Activated CD8-positive, alpha-beta T cell treated with anti-CD3 and anti-CD28 coated beads for 36 hours (primary cell): ENCODE measurements at regions not wholly inside any gene's neighbourhood (a gene's known extent, or its start where the extent isn't known, plus 50 kb on each side); places are given as distances from the start of the nearest gene placed in this dataset.

ENCODE experiments used
- ATAC-seq: fragments of 200-7000 bp; cut with Tn5 transposase; one replicate; pipeline ENCODE4 v1.10.0; 2021; ENCODE audit warnings: mild to moderate bottlenecking, moderate library complexity
- CTCF ChIA-PET: fragments of 350-600 bp; sonication (Branson Sonifier 250); formaldehyde crosslinking; loops from one replicate; lab custom pipeline; 2021; ENCODE audit warnings: antibody characterized with exemption; lab: Charles Lee
- POLR2A ChIA-PET: fragments of 350-600 bp; sonication (Branson Sonifier 250); formaldehyde crosslinking; loops from one replicate; lab custom pipeline; 2021; ENCODE audit warnings: antibody characterized with exemption; lab: Charles Lee
- DNase-seq: peaks from one replicate; pipeline ENCODE4 v3.0.0-alpha.2; 2020
- H3K27ac Mint-ChIP-seq: one replicate; pipeline ENCODE4 v1.8.0; 2021; ENCODE audit warnings: mild to moderate bottlenecking, mixed read lengths
- H3K27me3 Mint-ChIP-seq: one replicate; pipeline ENCODE4 v1.8.0; 2021; ENCODE audit warnings: mixed read lengths
- H3K36me3 Mint-ChIP-seq: one replicate; pipeline ENCODE4 v1.8.0; 2021; ENCODE audit warnings: low read depth, mixed read lengths
- H3K4me1 Mint-ChIP-seq: one replicate; pipeline ENCODE4 v1.8.0; 2021; ENCODE audit warnings: low read depth, mixed read lengths
- H3K4me3 Mint-ChIP-seq: one replicate; pipeline ENCODE4 v1.8.0; 2021; ENCODE audit warnings: mild to moderate bottlenecking, moderate library complexity, mixed read lengths
- H3K9me3 Mint-ChIP-seq: one replicate; pipeline ENCODE4 v1.8.0; 2021; ENCODE audit warnings: mixed read lengths
- intact Hi-C: fragments of 100-400 bp; cut with micrococcal nuclease; formaldehyde crosslinking; loops from one replicate; pipeline ENCODE4 v1.10.0; 2022
- TF ChIP-seq, protein P1 (sequence below): fragments of 200-600 bp; IDR thresholded peaks from one replicate; pipeline ENCODE4 v1.8.0; 2022; ENCODE audit warnings: antibody characterized with exemption, mild to moderate bottlenecking

GRCh38 chr10:61151059-61151458 lies 207.1 kb upstream of the RHOBTB1 start:
- intact Hi-C loops, result loop anchor here (10.0 kb wide), 1 partner anchor 134 kb away; no protein-coding TSS in a partner anchor
- ATAC-seq, result no peak
- H3K36me3 Mint-ChIP-seq, result no peaks in the 10 kb centered on the region
- DNase-seq, result no peak
- no peaks in the 10 kb centered on the region for H3K9me3 Mint-ChIP-seq
- no peaks in the 10 kb centered on the region for H3K4me1 Mint-ChIP-seq
- H3K4me3 Mint-ChIP-seq, result no peak overlapping the region
- no peak overlapping the region for H3K27ac Mint-ChIP-seq
- TF ChIP-seq, protein P1, sequence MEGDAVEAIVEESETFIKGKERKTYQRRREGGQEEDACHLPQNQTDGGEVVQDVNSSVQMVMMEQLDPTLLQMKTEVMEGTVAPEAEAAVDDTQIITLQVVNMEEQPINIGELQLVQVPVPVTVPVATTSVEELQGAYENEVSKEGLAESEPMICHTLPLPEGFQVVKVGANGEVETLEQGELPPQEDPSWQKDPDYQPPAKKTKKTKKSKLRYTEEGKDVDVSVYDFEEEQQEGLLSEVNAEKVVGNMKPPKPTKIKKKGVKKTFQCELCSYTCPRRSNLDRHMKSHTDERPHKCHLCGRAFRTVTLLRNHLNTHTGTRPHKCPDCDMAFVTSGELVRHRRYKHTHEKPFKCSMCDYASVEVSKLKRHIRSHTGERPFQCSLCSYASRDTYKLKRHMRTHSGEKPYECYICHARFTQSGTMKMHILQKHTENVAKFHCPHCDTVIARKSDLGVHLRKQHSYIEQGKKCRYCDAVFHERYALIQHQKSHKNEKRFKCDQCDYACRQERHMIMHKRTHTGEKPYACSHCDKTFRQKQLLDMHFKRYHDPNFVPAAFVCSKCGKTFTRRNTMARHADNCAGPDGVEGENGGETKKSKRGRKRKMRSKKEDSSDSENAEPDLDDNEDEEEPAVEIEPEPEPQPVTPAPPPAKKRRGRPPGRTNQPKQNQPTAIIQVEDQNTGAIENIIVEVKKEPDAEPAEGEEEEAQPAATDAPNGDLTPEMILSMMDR, result no peak
- CTCF ChIA-PET, result interaction anchor here (3.6 kb wide), 1 partner anchor 10 kb away, joined by 18 read pairs; no protein-coding TSS in a partner anchor
- H3K27me3 Mint-ChIP-seq, result peaks cover 4% of the 10 kb centered on the region
- POLR2A ChIA-PET, result interaction anchor here (1.0 kb wide), 1 partner anchor 14 kb away, joined by 3 read pairs; no protein-coding TSS in a partner anchor

GRCh38 chr10:61148451-61148850 lies 204.5 kb upstream of the RHOBTB1 start:
- H3K4me3 Mint-ChIP-seq, result no peak overlapping the region
- no peak overlapping the region for H3K27ac Mint-ChIP-seq
- no peak for ATAC-seq
- DNase-seq, result no peak
- H3K27me3 Mint-ChIP-seq, result peaks cover 2% of the 10 kb centered on the region
- CTCF ChIA-PET, result interaction anchor here (3.6 kb wide), 1 partner anchor 8 kb away, joined by 18 read pairs; no protein-coding TSS in a partner anchor
- no peaks in the 10 kb centered on the region for H3K36me3 Mint-ChIP-seq
- no peaks in the 10 kb centered on the region for H3K4me1 Mint-ChIP-seq
- POLR2A ChIA-PET, result no interaction called here
- TF ChIP-seq, protein P1, result no peak
- H3K9me3 Mint-ChIP-seq, result no peaks in the 10 kb centered on the region
- intact Hi-C loops, result no loop called here

GRCh38 chr10:61142987-61143386 lies 199.0 kb upstream of the RHOBTB1 start:
- ChIA-PET POLR2A (interaction anchor here (0.6 kb wide), 1 partner anchor 591 kb away, joined by 3 read pairs; no protein-coding TSS in a partner anchor), CTCF (no interaction called here)
- ATAC-seq (no peak), DNase-seq (no peak)
- Mint-ChIP-seq H3K27me3 (peaks cover 2% of the 10 kb centered on the region), H3K36me3 (no peaks in the 10 kb centered on the region), H3K27ac (no peak overlapping the region), H3K4me3 (no peak overlapping the region), H3K9me3 (no peaks in the 10 kb centered on the region), H3K4me1 (no peaks in the 10 kb centered on the region)
- intact Hi-C loops, result no loop called here
- TF ChIP-seq, protein P1, result no peak

DNA sequence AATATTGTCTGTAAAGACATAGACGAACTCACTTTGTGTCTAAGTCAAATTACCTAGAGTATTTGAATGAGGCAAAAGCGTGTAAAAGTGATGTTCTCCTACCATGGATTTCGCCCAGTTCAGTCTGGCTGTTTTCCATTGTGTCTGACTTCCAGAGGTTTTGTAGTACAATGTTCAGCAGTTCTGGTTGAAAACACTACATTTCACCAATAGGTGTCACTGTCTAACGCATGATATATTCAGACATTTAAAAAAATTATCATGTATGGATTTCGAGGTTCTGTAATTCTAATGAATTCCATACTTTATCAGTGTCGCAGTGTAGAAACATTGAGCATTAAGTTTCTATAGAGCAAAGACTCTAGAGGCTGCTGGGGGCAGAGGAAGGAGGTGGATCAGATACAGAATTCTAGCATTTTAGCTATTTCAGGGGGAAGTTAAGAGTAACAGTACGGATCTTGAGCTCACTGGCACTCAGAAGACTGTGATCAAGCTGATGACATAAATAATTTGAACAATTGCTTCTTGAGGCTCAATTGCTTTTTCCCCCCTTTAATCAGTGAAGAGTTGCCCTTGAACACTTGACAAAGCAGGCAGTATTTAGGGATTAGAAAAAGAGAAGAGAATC lies 196.9 kb upstream of the RHOBTB1 start:
- ATAC-seq, result peak; percentile 47
- no peak for DNase-seq
- no peaks in the 10 kb centered on the region for H3K4me1 Mint-ChIP-seq
- no peak overlapping the region for H3K4me3 Mint-ChIP-seq
- no peaks in the 10 kb centered on the region for H3K9me3 Mint-ChIP-seq
- ChIA-PET POLR2A (no interaction called here), CTCF (interaction anchor here (0.6 to 2.1 kb wide), 21 partner anchors 9 to 610 kb away, joined by 3 to 18 read pairs (median 4); no protein-coding TSS in a partner anchor)
- TF ChIP-seq, protein P1, result peak; percentile 63
- intact Hi-C loops, result no loop called here
- H3K36me3 Mint-ChIP-seq, result no peaks in the 10 kb centered on the region
- no peak overlapping the region for H3K27ac Mint-ChIP-seq
- H3K27me3 Mint-ChIP-seq, result no peaks in the 10 kb centered on the region

GRCh38 chr10:61139592-61139953 lies 195.6 kb upstream of the RHOBTB1 start:
- CTCF ChIA-PET, result interaction anchor here (2.1 kb wide), 2 partner anchors 9 to 11 kb away, joined by 8 to 10 read pairs; no protein-coding TSS in a partner anchor
- H3K36me3 Mint-ChIP-seq, result no peaks in the 10 kb centered on the region
- no peaks in the 10 kb centered on the region for H3K27me3 Mint-ChIP-seq
- no peaks in the 10 kb centered on the region for H3K4me1 Mint-ChIP-seq
- H3K4me3 Mint-ChIP-seq, result no peak overlapping the region
- POLR2A ChIA-PET, result no interaction called here
- no peak overlapping the region for H3K27ac Mint-ChIP-seq
- no peak for ATAC-seq
- H3K9me3 Mint-ChIP-seq, result no peaks in the 10 kb centered on the region
- intact Hi-C loops, result no loop called here
- DNase-seq, result no peak
- TF ChIP-seq, protein P1, result no peak
